HEK293 (cell line): ENCODE measurements at regions not wholly inside any gene's neighbourhood (a gene's known extent, or its start where the extent isn't known, plus 50 kb on each side); places are given as distances from the start of the nearest gene placed in this dataset.

ENCODE experiments used
- SP7 ChIP-seq: fragments of 450-650 bp; formaldehyde crosslinking; IDR thresholded peaks from 2 replicates; pipeline ENCODE4 v1.5.1; 2016; ENCODE audit warnings: missing biosample characterization, missing genetic modification characterization
- YY1 ChIP-seq: fragments of 450-650 bp; formaldehyde crosslinking; IDR thresholded peaks from 2 replicates; pipeline ENCODE4 v1.5.1; 2018; ENCODE audit warnings: missing biosample characterization, missing genetic modification characterization
- ZNF114 ChIP-seq: fragments of 450-650 bp; formaldehyde crosslinking; IDR thresholded peaks from 2 replicates; pipeline ENCODE4 v1.5.0; 2017; ENCODE audit warnings: missing biosample characterization, missing genetic modification characterization
- ZNF19 ChIP-seq: fragments of 450-650 bp; formaldehyde crosslinking; IDR thresholded peaks from 2 replicates; pipeline ENCODE4; 2016; ENCODE audit warnings: missing biosample characterization, missing genetic modification characterization, low read depth
- ZNF274 ChIP-seq, 2 experiments: fragments of 200-500 bp in 1 of 2; fragments of 450-650 bp in 1 of 2; sonication (Bioruptor generic) in 1 of 2; formaldehyde crosslinking in 1 of 2; IDR thresholded peaks; 2 replicates each; pipeline versions ENCODE4 v1.5.1 to v1.6.1; 2014 to 2016; ENCODE audit warnings: borderline replicate concordance in 1 of 2, inconsistent platforms in 1 of 2, low read length in 1 of 2, missing biosample characterization in 1 of 2, missing genetic modification characterization in 1 of 2
- ZNF416 ChIP-seq: fragments of 450-650 bp; formaldehyde crosslinking; IDR thresholded peaks from 2 replicates; pipeline ENCODE4 v1.5.1; 2016; ENCODE audit warnings: missing biosample characterization, missing genetic modification characterization
- ZNF555 ChIP-seq: fragments of 450-650 bp; formaldehyde crosslinking; conservative IDR thresholded peaks from 2 replicates; pipeline ENCODE4 v1.5.1; 2017; ENCODE audit warnings: missing biosample characterization, mild to moderate bottlenecking, missing genetic modification characterization, inconsistent platforms
- ZNF558 ChIP-seq: fragments of 450-650 bp; formaldehyde crosslinking; IDR thresholded peaks from 2 replicates; pipeline ENCODE4 v1.5.1; 2016; ENCODE audit warnings: missing biosample characterization, missing genetic modification characterization
- ZNF660 ChIP-seq: fragments of 450-650 bp; IDR thresholded peaks from 2 replicates; pipeline ENCODE4 v1.5.1; 2018; ENCODE audit warnings: missing biosample characterization, mild to moderate bottlenecking, missing genetic modification characterization
- TF ChIP-seq, protein P1 (sequence below): fragments of 450-650 bp; formaldehyde crosslinking; IDR thresholded peaks from 2 replicates; pipeline ENCODE4 v1.5.1; 2016; ENCODE audit warnings: missing biosample characterization, missing genetic modification characterization, low read depth
- TF ChIP-seq, protein P2 (sequence below): fragments of 450-650 bp; formaldehyde crosslinking; IDR thresholded peaks from 2 replicates; pipeline ENCODE4 v1.5.1; 2016; ENCODE audit warnings: missing biosample characterization, missing genetic modification characterization

DNA sequence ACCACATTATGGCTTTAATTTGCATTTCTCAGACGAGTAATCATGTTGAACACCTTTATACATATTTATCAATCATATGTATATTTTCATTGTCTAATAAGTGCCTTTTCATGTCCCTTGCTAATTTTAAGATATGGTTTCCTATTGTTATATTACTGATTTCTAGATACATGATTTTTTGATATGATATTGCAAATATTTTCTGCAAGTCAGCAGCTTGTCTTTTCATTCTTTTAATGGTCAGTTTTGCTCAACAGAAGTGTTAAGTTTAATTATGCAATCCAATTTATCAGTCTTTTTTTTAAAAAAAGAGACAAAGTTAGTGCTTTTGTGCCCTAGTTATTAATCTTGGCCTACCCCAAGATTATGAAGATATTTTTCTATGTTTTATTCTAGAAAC, 1377.8 kb upstream of the CITED2 start:
- no peak for TF ChIP-seq ZNF19 (tag by site-specific recombination)
- no peak for TF ChIP-seq ZNF555 (tag by site-specific recombination)
- TF ChIP-seq ZNF114 = no peak
- TF ChIP-seq ZNF416 (tag by site-specific recombination) = no peak
- TF ChIP-seq, protein P1, sequence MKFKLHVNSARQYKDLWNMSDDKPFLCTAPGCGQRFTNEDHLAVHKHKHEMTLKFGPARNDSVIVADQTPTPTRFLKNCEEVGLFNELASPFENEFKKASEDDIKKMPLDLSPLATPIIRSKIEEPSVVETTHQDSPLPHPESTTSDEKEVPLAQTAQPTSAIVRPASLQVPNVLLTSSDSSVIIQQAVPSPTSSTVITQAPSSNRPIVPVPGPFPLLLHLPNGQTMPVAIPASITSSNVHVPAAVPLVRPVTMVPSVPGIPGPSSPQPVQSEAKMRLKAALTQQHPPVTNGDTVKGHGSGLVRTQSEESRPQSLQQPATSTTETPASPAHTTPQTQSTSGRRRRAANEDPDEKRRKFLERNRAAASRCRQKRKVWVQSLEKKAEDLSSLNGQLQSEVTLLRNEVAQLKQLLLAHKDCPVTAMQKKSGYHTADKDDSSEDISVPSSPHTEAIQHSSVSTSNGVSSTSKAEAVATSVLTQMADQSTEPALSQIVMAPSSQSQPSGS = no peak
- no peak for TF ChIP-seq ZNF660 (tag by site-specific recombination)
- TF ChIP-seq, protein P2, sequence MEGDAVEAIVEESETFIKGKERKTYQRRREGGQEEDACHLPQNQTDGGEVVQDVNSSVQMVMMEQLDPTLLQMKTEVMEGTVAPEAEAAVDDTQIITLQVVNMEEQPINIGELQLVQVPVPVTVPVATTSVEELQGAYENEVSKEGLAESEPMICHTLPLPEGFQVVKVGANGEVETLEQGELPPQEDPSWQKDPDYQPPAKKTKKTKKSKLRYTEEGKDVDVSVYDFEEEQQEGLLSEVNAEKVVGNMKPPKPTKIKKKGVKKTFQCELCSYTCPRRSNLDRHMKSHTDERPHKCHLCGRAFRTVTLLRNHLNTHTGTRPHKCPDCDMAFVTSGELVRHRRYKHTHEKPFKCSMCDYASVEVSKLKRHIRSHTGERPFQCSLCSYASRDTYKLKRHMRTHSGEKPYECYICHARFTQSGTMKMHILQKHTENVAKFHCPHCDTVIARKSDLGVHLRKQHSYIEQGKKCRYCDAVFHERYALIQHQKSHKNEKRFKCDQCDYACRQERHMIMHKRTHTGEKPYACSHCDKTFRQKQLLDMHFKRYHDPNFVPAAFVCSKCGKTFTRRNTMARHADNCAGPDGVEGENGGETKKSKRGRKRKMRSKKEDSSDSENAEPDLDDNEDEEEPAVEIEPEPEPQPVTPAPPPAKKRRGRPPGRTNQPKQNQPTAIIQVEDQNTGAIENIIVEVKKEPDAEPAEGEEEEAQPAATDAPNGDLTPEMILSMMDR = no peak
- TF ChIP-seq YY1 = no peak
- no peak for TF ChIP-seq ZNF274 (IDR thresholded peaks at IDR 0.05; ENCODE audit: low read length)
- TF ChIP-seq ZNF274 (tag by site-specific recombination; IDR thresholded peaks at IDR 0.05; ENCODE audit: borderline replicate concordance) = no peak
- TF ChIP-seq ZNF558 (tag by site-specific recombination) = no peak
- TF ChIP-seq SP7 (tag by site-specific recombination) = no peak
